NCI-H187 treated with DMSO at 0.1 percent for 48 hours (cell line): ENCODE measurements at regions not wholly inside any gene's neighbourhood (a gene's known extent, or its start where the extent isn't known, plus 50 kb on each side); places are given as distances from the start of the nearest gene placed in this dataset.
"Not testable (repeated sequence)": the region's sequence is repeated elsewhere in the genome, so short reads cannot be mapped to it uniquely, and the experiment has no call there.

ENCODE experiments used
- DNase-seq: peaks from one replicate; lab custom pipeline; 2025; lab: John Stamatoyannopoulos, UW

GRCh38 chr5:82603033-82603987 is 325.2 kb upstream of the RPS23 start:
- no peak for DNase-seq

GRCh38 chr5:82601861-82602260 is 323.7 kb upstream of the RPS23 start:
- no peak for DNase-seq

GRCh38 chr5:82601077-82601476 is 322.9 kb upstream of the RPS23 start:
- DNase-seq = no peak

GRCh38 chr5:82599692-82600091 is 321.5 kb upstream of the RPS23 start:
- no peak for DNase-seq

GRCh38 chr5:82599030-82599429 is 320.9 kb upstream of the RPS23 start:
- DNase-seq = no peak

GRCh38 chr5:82597437-82597836 is 319.3 kb upstream of the RPS23 start:
- no peak for DNase-seq

- no peak for DNase-seq
These were observed 318.3 kb upstream of the RPS23 start for GRCh38 chr5:82596451-82596850.

GRCh38 chr5:82595113-82595512 is 317.0 kb upstream of the RPS23 start:
- no peak for DNase-seq

- no peak for DNase-seq
These were observed 315.9 kb upstream of the RPS23 start for GRCh38 chr5:82594097-82594496.

GRCh38 chr5:82593481-82593880 is 315.3 kb upstream of the RPS23 start:
- DNase-seq = no peak

GRCh38 chr5:82591021-82591515 is 312.9 kb upstream of the RPS23 start:
- DNase-seq = no peak

- DNase-seq = no peak
These were observed 312.0 kb upstream of the RPS23 start for GRCh38 chr5:82590112-82590511.

GRCh38 chr5:82586661-82587310 is 308.6 kb upstream of the RPS23 start:
- DNase-seq = no peak

- DNase-seq = no peak
These were observed 308.0 kb upstream of the RPS23 start for GRCh38 chr5:82586181-82586580.

GRCh38 chr5:82584631-82585030 is 306.5 kb upstream of the RPS23 start:
- DNase-seq = no peak

- DNase-seq = not testable (repeated sequence)
These were observed 305.2 kb upstream of the RPS23 start for GRCh38 chr5:82583331-82583730.

- no peak for DNase-seq
These were observed 286.8 kb upstream of the RPS23 start for GRCh38 chr5:82564963-82565362.

GRCh38 chr5:82563745-82564144 is 285.6 kb upstream of the RPS23 start:
- no peak for DNase-seq

- no peak for DNase-seq
These were observed 284.6 kb upstream of the RPS23 start for GRCh38 chr5:82562696-82563240.

- DNase-seq = no peak
These were observed 283.6 kb upstream of the RPS23 start for GRCh38 chr5:82561797-82562196.

- no peak for DNase-seq
These were observed 282.8 kb upstream of the RPS23 start for GRCh38 chr5:82560969-82561368.

GRCh38 chr5:82560561-82560960 is 282.4 kb upstream of the RPS23 start:
- DNase-seq = no peak

- DNase-seq = no peak
These were observed 273.8 kb upstream of the RPS23 start for GRCh38 chr5:82551840-82552385.
